ENCODE measurements at regions not wholly inside any gene's neighbourhood (a gene's known extent, or its start where the extent isn't known, plus 50 kb on each side); places are given as distances from the start of the nearest gene placed in this dataset.
A peak's percentile ranks its signal among the peaks of the same experiment; 100 is the strongest.

- no peak for DNase-seq (ENCODE audit: extremely low read depth, low read depth)
These were observed 59.6 kb upstream of the ZNF516 start for GRCh38 chr18:76554547-76555222.

DNA sequence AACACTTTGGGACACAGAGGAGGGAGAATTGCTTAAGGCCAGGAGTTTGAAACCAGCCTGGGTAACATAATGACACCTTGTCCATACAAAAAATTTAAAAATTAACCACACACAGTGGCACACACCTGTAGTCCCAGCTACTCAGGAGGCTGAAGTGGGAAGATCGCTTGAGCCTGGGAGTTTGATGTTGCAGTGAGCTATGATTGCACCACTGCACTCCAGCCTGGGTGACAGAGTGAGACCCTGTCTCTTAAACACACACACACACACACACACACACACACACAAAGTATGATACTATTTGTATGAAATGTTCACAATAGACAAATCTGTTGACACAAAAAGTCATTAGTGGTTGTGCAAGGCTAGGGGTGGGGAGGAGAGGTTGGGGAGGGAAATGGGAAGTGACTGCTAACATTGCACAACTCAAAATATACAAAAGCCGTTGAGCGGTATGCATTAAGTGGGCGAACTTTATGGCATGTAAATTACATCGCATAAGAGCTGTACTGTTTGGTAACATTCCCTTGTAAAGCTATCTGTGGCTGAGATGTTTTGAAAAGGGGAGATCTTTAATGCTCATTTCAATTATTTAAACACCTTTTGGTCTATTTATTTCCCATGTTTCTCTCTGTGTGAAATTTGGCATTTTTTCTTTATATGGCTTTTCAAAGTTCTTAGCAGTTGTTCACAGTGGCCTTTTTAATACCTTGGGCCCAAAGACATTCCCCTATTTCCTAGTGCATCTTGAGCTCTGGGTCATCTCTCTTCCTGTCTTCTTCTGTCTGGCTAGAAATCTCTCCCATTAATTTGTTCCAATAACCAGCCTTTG, 58.9 kb upstream of the ZNF516 start:
- DNase-seq (ENCODE audit: extremely low read depth, low read depth): no peak

DNA sequence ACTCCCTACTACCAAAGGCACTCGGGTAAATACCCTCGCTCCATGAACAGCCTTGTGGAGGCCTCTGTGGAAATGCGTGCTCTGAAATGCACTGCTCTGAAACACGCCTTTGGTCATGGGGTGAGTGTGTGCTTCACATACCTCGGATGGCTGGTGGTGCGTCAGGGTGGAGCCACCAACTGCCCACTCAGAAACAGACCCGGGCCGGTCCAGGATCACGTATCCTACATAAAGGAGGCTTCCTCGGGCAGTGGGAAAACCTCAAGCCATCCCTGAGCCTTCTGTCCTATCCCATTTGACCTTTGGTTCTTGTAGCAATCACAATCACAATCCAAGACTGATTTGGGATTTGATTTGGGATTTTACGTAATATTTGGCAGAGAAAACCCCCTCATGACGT, 53.5 kb upstream of the ZNF516 start:
- DNase-seq (ENCODE audit: extremely low read depth, low read depth): no peak

DNA sequence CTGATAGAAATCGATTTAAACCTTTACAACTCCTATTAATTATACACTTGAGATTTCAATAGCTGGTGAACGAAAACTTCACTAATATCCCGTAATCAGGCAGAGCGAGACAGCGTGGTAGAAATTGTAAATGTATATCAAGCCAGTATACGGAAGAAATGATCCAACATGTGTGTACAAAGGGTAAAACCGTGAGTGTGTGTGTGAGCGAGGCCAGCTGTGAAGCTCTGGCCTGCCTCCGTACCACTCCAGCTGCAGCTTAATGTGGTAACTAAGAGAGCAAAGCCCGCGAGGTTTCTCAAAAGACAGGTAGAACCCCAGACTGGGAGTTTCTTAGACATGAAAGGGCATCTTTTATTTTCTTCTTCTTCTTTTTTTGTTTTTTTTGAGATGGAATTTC, 52.3 kb upstream of the ZNF516 start:
- DNase-seq (ENCODE audit: extremely low read depth, low read depth): no peak

GRCh38 chr18:76546436-76546835, 51.4 kb upstream of the ZNF516 start:
- no peak for DNase-seq (ENCODE audit: extremely low read depth, low read depth)

GRCh38 chr18:76546088-76546435, 51.0 kb upstream of the ZNF516 start:
- DNase-seq (ENCODE audit: extremely low read depth, low read depth): no peak

DNA sequence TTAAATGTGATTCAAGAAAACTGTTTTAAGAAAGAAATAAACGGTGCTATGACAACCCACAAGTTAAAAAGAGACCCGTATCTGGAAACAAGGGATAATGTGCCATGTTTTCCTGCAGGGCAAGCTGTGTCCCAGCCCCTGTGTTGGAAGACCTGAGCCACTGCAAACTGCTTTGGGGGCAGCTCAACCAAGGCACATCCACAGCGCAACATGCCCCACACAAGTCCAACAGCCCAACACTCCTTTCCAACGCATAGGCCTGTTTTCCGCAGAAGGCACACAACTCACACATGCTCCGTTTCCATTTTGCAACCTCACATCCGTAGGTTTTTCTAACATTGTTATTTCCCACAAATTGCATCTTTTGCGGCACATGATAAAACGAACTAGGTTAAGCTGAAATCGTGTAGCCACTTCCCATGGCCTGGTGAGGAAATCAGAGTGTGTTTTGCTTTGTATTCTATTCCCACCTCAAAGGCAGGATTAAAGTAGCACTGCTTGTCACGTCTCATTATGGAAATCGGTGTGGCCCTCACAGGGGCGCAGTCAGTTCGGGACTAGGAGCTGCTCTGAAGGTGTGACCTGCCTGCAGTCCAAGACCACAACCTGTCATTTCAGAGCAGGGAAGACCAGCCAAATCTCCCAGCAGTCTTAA, 50.5 kb upstream of the ZNF516 start:
- DNase-seq (ENCODE audit: extremely low read depth, low read depth): no peak

- DNase-seq (ENCODE audit: extremely low read depth, low read depth): peak; percentile 53
These were observed 49.7 kb upstream of the ZNF516 start for GRCh38 chr18:76544511-76545345.

Small RNAs in the stretch of these regions (small RNA-seq; reads per million reads assigned to genes)
- 0 reads per million in 2 experiments for gene AC139085.1

All from NCI-H460 (cell line).